ENCODE measurements at regions not wholly inside any gene's neighbourhood (a gene's known extent, or its start where the extent isn't known, plus 50 kb on each side); places are given as distances from the start of the nearest gene placed in this dataset.

DNA sequence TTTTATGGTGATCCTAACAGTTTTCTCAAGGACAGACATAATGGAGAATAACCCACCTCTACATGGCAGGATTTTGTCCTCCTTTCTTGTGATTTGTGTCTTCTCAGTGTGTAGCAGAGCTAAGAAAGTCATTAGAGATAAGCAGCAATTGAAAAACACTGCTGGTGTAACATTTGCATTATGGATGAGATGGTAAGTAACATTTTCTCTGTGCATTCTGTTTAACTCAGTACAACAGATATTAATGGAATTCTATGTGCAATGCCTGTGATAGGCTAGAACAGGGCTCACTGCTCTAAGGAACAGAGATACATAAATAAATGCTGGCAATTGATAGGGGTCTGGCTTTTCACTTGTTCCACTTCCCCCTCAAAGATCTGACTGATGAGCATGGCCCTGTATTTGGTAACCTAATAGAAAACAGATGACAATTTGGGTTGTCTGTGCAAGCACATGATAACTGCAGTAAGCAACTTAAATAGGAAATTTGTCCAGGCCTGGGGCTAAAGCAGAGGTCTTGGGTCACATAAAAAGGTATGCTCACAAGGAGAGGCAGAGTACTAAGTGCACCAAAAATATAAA is 560.3 kb upstream of the POM121L12 start:
- no peak for TF ChIP-seq POLR2A (IDR thresholded peaks at IDR 0.05)
- TF ChIP-seq, protein P1, sequence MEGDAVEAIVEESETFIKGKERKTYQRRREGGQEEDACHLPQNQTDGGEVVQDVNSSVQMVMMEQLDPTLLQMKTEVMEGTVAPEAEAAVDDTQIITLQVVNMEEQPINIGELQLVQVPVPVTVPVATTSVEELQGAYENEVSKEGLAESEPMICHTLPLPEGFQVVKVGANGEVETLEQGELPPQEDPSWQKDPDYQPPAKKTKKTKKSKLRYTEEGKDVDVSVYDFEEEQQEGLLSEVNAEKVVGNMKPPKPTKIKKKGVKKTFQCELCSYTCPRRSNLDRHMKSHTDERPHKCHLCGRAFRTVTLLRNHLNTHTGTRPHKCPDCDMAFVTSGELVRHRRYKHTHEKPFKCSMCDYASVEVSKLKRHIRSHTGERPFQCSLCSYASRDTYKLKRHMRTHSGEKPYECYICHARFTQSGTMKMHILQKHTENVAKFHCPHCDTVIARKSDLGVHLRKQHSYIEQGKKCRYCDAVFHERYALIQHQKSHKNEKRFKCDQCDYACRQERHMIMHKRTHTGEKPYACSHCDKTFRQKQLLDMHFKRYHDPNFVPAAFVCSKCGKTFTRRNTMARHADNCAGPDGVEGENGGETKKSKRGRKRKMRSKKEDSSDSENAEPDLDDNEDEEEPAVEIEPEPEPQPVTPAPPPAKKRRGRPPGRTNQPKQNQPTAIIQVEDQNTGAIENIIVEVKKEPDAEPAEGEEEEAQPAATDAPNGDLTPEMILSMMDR (IDR thresholded peaks at IDR 0.05), result no peak

Data from thyroid gland (tissue), 4 donors.